ENCODE measurements at regions not wholly inside any gene's neighbourhood (a gene's known extent, or its start where the extent isn't known, plus 50 kb on each side); places are given as distances from the start of the nearest gene placed in this dataset.

DNA sequence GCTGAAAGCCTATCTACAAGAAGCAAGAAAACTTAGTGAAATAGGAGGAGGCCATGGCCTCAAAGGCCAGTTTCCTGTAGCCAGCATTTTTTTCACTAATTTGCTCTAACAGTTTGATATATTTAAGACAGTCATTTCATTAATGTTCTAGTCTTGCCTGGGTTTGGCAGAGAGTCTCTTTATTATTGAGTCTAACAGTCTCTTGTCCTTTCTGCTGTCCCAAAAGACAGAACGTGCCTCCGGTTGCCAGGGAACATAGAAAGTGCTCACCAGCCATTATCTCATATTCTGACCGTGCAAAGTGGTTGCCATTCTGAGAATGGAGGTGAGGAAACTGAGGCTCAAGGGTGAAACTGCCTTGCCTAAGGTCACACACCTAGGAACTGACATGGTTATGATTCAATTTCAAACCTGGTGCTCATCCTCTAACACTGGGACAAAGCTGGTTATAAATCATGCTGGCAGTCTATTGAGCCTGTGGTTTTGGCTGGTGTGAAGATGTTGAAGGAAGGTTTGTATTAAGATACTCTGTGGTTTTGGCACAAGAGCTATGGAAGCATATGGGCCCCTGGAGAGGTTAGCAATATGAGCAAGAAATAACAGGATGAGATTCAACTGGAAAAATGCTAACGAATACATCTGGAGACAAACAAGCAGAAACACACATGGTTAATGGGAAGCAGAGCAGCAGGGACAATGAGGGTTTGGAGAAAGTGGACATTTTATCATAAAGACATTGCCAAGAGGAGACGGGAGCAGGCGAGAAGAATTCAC lies 903.3 kb upstream of the KLHL29 start:
- TF ChIP-seq, protein P1, sequence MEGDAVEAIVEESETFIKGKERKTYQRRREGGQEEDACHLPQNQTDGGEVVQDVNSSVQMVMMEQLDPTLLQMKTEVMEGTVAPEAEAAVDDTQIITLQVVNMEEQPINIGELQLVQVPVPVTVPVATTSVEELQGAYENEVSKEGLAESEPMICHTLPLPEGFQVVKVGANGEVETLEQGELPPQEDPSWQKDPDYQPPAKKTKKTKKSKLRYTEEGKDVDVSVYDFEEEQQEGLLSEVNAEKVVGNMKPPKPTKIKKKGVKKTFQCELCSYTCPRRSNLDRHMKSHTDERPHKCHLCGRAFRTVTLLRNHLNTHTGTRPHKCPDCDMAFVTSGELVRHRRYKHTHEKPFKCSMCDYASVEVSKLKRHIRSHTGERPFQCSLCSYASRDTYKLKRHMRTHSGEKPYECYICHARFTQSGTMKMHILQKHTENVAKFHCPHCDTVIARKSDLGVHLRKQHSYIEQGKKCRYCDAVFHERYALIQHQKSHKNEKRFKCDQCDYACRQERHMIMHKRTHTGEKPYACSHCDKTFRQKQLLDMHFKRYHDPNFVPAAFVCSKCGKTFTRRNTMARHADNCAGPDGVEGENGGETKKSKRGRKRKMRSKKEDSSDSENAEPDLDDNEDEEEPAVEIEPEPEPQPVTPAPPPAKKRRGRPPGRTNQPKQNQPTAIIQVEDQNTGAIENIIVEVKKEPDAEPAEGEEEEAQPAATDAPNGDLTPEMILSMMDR (IDR thresholded peaks at IDR 0.05; ENCODE audit: insufficient read depth, low read length, poor library complexity, severe bottlenecking): no peak
- H3K4me3 ChIP-seq (replicated peaks; ENCODE audit: low read depth, low read length): no peak overlapping the region
- DNase-seq (ENCODE audit: extremely low read depth, insufficient read length): no peak
- H3K36me3 ChIP-seq (ENCODE audit: control insufficient read depth, insufficient read depth, low read length): no peaks in the 10 kb centered on the region
- no peaks in the 10 kb centered on the region for H3K27me3 ChIP-seq (replicated peaks; ENCODE audit: control insufficient read depth, insufficient read depth, low read length)

DNA sequence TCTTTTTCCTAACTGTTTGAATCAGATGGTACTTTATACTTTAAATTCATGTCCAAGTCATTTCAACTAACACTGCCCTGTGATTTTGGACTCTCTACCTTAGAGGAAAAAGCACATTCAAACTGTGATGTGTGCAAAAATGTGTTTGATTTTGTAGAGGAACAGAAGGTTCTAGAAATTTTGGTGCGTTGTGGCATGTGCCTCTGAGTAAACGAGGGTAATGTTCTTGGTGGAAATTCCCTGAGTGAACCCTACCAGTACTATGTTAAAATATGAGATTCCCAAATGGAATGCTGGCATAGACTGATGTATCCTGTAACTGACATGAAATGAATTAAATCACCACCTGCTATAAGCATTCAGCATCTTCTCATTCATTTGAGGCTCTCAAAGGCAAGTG lies 901.9 kb upstream of the KLHL29 start:
- no peak for DNase-seq (ENCODE audit: extremely low read depth, insufficient read length)
- Histone ChIP-seq H3K27me3 (replicated peaks; ENCODE audit: control insufficient read depth, insufficient read depth, low read length) (no peaks in the 10 kb centered on the region), H3K36me3 (ENCODE audit: control insufficient read depth, insufficient read depth, low read length) (no peaks in the 10 kb centered on the region), H3K4me3 (replicated peaks; ENCODE audit: low read depth, low read length) (no peak overlapping the region)
- TF ChIP-seq, protein P1 (IDR thresholded peaks at IDR 0.05; ENCODE audit: insufficient read depth, low read length, poor library complexity, severe bottlenecking): no peak

DNA sequence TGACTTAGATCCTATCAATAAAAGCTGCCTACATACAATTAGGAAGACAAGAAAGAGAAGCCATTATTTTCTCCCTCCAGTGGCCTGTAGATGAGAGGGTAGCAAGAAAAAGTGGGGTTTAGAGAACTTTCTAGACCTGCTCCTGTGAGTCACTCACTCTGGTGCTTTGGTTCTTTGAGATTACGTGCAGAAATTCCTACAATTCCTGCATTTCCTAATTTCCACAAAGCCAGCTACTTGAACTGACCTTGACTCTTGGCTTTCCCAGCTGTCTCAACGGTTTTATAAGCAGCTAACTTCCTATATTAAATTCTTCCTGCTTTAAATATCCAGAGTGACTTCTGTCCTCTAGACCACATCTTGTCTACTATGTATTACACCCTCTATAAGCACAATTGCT lies 899.5 kb upstream of the KLHL29 start:
- TF ChIP-seq, protein P1 (IDR thresholded peaks at IDR 0.05; ENCODE audit: insufficient read depth, low read length, poor library complexity, severe bottlenecking): no peak
- Histone ChIP-seq H3K4me3 (replicated peaks; ENCODE audit: low read depth, low read length) (no peak overlapping the region), H3K36me3 (ENCODE audit: control insufficient read depth, insufficient read depth, low read length) (no peaks in the 10 kb centered on the region), H3K27me3 (replicated peaks; ENCODE audit: control insufficient read depth, insufficient read depth, low read length) (no peaks in the 10 kb centered on the region)
- DNase-seq (ENCODE audit: extremely low read depth, insufficient read length): no peak

DNA sequence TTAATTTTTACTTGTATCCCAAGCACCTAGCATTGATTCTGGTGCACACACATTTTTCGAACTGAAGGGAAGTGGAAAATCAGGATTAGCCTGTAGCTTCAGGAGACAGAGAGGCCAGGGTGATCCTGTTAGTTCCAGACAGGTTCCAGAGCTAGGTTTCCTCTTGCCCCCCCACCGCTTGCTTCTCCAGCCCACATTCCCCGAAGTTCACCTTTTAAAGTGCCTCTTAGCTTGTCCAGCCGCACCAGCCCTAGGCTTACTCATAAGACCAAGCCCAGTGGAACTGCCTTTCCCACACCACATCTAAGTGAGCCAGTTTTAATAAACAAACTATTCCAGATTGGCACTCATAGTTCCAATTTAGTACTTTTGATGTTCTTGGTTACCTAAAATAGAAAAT lies 898.6 kb upstream of the KLHL29 start:
- TF ChIP-seq, protein P1 (IDR thresholded peaks at IDR 0.05; ENCODE audit: insufficient read depth, low read length, poor library complexity, severe bottlenecking): no peak
- Histone ChIP-seq H3K27me3 (replicated peaks; ENCODE audit: control insufficient read depth, insufficient read depth, low read length) (no peaks in the 10 kb centered on the region), H3K4me3 (replicated peaks; ENCODE audit: low read depth, low read length) (no peak overlapping the region), H3K36me3 (ENCODE audit: control insufficient read depth, insufficient read depth, low read length) (no peaks in the 10 kb centered on the region)
- no peak for DNase-seq (ENCODE audit: extremely low read depth, insufficient read length)

DNA sequence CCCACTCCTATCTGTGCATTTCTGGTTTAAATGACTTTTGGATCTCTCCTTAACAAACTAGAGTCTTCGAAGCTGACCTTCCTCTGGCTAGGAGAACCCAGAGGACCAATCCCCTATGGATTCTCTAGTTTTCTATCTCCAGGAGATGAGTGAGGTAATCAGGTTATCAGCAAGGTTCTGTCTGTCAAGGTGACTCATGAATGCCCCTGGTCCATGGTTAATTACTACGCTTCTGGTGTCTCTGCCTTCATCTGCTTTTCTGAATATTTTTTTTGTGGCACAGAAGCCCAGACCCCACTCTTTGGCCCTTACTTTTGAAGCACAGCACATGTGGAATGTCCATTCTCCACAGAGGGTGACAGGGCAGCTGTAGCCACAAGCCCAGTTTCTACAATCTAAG lies 897.9 kb upstream of the KLHL29 start:
- no peak overlapping the region for H3K4me3 ChIP-seq (replicated peaks; ENCODE audit: low read depth, low read length)
- TF ChIP-seq, protein P1 (IDR thresholded peaks at IDR 0.05; ENCODE audit: insufficient read depth, low read length, poor library complexity, severe bottlenecking): no peak
- no peaks in the 10 kb centered on the region for H3K36me3 ChIP-seq (ENCODE audit: control insufficient read depth, insufficient read depth, low read length)
- no peak for DNase-seq (ENCODE audit: extremely low read depth, insufficient read length)
- no peaks in the 10 kb centered on the region for H3K27me3 ChIP-seq (replicated peaks; ENCODE audit: control insufficient read depth, insufficient read depth, low read length)

DNA sequence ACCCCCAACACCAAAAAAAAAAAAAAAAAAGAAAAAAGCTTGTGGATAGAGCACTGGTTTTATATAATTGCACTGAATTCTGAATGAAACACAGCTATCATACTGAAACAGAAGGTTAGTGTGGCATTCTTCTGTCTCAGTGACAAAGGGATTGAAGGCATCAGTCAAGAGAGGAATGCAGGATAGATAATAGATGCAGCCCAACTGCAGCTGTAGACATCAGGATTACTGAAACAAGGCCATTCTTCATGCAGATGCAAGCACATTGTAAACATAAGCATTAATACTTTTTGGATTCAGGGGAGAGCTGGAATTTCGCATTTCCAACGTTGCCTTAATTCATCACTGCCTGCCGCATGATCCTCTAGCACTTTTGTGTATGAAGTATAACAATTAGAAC lies 897.4 kb upstream of the KLHL29 start:
- Histone ChIP-seq H3K36me3 (ENCODE audit: control insufficient read depth, insufficient read depth, low read length) (no peaks in the 10 kb centered on the region), H3K27me3 (replicated peaks; ENCODE audit: control insufficient read depth, insufficient read depth, low read length) (no peaks in the 10 kb centered on the region), H3K4me3 (replicated peaks; ENCODE audit: low read depth, low read length) (no peak overlapping the region)
- no peak for DNase-seq (ENCODE audit: extremely low read depth, insufficient read length)
- TF ChIP-seq, protein P1 (IDR thresholded peaks at IDR 0.05; ENCODE audit: insufficient read depth, low read length, poor library complexity, severe bottlenecking): no peak
